ENCODE measurements at regions not wholly inside any gene's neighbourhood (a gene's known extent, or its start where the extent isn't known, plus 50 kb on each side); places are given as distances from the start of the nearest gene placed in this dataset.

DNA sequence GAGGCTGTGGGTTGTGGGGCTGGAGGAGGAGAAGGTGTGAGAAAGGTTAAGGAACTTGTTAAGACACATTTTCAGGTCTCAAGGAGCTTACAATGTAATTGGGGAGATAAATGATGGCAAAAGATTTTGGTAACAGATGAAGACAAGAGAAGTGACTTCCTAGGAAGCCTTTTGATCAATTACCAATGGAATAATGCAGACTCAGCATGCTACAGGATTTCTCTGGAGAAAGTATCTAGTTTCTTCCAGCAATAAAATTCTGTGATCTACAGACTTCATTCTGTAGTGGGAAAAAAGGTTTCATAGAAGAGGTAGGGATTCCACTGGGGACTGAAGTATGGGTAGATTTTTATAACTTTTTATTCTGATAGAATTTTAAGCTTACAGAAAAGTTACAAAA lies 184.2 kb upstream of the RHOBTB1 start:
- no peak for TF ChIP-seq POLR2A (IDR thresholded peaks at IDR 0.05)
- TF ChIP-seq, protein P1, sequence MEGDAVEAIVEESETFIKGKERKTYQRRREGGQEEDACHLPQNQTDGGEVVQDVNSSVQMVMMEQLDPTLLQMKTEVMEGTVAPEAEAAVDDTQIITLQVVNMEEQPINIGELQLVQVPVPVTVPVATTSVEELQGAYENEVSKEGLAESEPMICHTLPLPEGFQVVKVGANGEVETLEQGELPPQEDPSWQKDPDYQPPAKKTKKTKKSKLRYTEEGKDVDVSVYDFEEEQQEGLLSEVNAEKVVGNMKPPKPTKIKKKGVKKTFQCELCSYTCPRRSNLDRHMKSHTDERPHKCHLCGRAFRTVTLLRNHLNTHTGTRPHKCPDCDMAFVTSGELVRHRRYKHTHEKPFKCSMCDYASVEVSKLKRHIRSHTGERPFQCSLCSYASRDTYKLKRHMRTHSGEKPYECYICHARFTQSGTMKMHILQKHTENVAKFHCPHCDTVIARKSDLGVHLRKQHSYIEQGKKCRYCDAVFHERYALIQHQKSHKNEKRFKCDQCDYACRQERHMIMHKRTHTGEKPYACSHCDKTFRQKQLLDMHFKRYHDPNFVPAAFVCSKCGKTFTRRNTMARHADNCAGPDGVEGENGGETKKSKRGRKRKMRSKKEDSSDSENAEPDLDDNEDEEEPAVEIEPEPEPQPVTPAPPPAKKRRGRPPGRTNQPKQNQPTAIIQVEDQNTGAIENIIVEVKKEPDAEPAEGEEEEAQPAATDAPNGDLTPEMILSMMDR (IDR thresholded peaks at IDR 0.05), result no peak

All from uterus (tissue), 2 donors.